T-helper 2 cell treated with Interferon-gamma antibody and Interleukin-4, amounts not matched to agents 5 μg/mL and 100 μg/mL, for 36 hours (primary cell): ENCODE measurements at regions not wholly inside any gene's neighbourhood (a gene's known extent, or its start where the extent isn't known, plus 50 kb on each side); places are given as distances from the start of the nearest gene placed in this dataset.

Experiments used
- DNase-seq: peaks from one replicate; pipeline ENCODE4 v3.0.0; 2021; ENCODE audit warnings: low spot score
- H3K27ac Mint-ChIP-seq: one replicate; pipeline ENCODE4 v1.8.0; 2021; ENCODE audit warnings: mild to moderate bottlenecking, mixed read lengths
- H3K27me3 Mint-ChIP-seq: one replicate; pipeline ENCODE4 v1.8.0; 2021; ENCODE audit warnings: low read depth, mixed read lengths
- H3K36me3 Mint-ChIP-seq: one replicate; pipeline ENCODE4 v1.8.0; 2021; ENCODE audit warnings: low read depth, mixed read lengths
- H3K4me1 Mint-ChIP-seq: one replicate; pipeline ENCODE4 v1.8.0; 2021; ENCODE audit warnings: low read depth, mixed read lengths
- H3K4me3 Mint-ChIP-seq: one replicate; pipeline ENCODE4 v1.8.0; 2022; ENCODE audit warnings: mild to moderate bottlenecking, moderate library complexity, mixed read lengths
- H3K9me3 Mint-ChIP-seq: one replicate; pipeline ENCODE4 v1.8.0; 2021; ENCODE audit warnings: mixed read lengths

DNA sequence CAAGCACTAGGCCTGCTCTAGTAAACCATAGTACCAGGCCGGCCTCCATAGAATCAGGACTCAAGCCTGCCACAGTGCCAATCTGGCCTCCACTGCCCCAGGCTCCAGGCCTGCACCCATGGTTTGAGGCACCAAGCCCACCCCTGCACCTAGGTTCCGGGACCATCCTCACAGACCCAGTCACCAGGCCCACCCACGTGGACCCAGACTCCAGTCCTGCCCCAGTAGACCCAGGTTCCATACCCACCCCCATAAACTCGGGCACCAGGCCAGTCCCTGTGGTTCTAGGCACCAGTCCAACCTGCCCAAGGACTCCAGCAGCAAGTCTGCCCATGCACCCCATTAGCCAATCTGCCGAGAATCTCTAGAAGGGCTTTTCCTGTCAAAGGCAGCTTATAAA, 501.8 kb upstream of the TMPO start:
- H3K27ac Mint-ChIP-seq = no peak overlapping the region
- H3K27me3 Mint-ChIP-seq = no peaks in the 10 kb centered on the region
- no peak overlapping the region for H3K4me3 Mint-ChIP-seq
- H3K9me3 Mint-ChIP-seq = no peaks in the 10 kb centered on the region
- DNase-seq = no peak
- H3K36me3 Mint-ChIP-seq = no peaks in the 10 kb centered on the region
- H3K4me1 Mint-ChIP-seq = no peaks in the 10 kb centered on the region

DNA sequence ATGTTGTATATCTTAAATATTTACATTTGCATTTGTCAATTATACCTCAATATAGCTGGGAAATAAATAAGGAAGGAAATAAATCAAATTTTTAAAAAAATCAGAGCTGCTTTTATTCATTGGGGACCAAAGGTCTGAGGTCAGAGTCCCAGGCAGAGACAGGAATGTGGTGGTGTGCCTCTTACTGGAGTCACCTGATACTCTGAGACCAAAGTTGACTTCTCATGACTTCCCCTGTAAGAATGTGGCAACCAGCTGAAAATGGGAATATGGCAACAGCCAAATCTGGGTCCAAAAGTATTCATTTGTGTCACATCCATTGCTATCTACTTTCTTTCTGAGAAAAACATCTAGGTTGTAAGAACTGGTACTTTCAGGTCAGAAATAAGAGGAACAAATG, 496.6 kb upstream of the TMPO start:
- no peak overlapping the region for H3K4me3 Mint-ChIP-seq
- DNase-seq = no peak
- H3K27me3 Mint-ChIP-seq = no peaks in the 10 kb centered on the region
- no peaks in the 10 kb centered on the region for H3K4me1 Mint-ChIP-seq
- H3K27ac Mint-ChIP-seq = no peak overlapping the region
- no peaks in the 10 kb centered on the region for H3K36me3 Mint-ChIP-seq
- H3K9me3 Mint-ChIP-seq = no peaks in the 10 kb centered on the region

GRCh38 chr12:98020376-98020775, 495.0 kb upstream of the TMPO start:
- no peaks in the 10 kb centered on the region for H3K36me3 Mint-ChIP-seq
- no peaks in the 10 kb centered on the region for H3K27me3 Mint-ChIP-seq

GRCh38 chr12:98022961-98023360, 492.4 kb upstream of the TMPO start:
- H3K4me1 Mint-ChIP-seq = no peaks in the 10 kb centered on the region

More at GRCh38 chr12:98020376-98020775, 495.0 kb upstream of the TMPO start:
- Mint-ChIP-seq H3K27ac (no peak overlapping the region), H3K4me1 (no peaks in the 10 kb centered on the region), H3K4me3 (no peak overlapping the region), H3K9me3 (no peaks in the 10 kb centered on the region)
- DNase-seq = no peak

DNA sequence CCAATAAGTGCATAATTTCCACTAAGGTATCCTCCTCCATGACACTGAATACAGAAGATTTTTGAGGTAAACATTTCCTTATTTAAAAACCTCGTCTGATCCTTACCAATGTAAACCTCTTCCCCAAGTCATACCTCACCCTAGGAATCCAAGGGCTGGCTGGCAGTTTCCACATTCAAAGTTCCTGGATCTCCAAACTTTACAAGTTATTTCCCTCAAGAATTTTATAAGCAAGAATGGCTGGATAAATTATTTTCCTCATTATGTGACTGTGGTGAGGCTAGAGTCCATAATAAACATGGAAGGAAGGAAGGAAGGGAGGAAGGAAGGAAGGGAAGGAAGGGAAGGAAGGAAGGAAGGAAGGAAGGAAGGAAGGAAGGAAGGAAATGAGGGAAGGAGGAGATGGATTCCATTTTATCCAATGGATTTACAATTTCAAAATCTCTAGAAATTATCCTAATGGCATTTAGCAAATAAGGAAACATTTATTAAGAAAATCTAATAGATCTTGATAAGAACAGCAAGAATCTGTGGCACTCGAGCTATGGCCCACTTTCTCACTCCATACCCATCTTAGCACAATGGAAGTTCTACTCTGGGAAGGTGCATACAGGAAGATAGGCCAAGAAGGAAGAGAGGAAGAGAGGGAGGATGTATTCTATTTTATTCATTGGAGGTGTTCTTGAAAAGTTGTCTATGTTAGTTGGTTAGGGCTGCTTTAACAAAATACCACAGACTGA, 477.8 kb upstream of the TMPO start:
- no peak overlapping the region for H3K4me3 Mint-ChIP-seq
- no peaks in the 10 kb centered on the region for H3K36me3 Mint-ChIP-seq
- H3K9me3 Mint-ChIP-seq = peaks cover 5% of the 10 kb centered on the region
- no peak overlapping the region for H3K27ac Mint-ChIP-seq
- no peaks in the 10 kb centered on the region for H3K27me3 Mint-ChIP-seq
- H3K4me1 Mint-ChIP-seq = no peaks in the 10 kb centered on the region
- no peak for DNase-seq

More at GRCh38 chr12:98022961-98023360, 492.4 kb upstream of the TMPO start:
- no peak for DNase-seq
- no peaks in the 10 kb centered on the region for H3K9me3 Mint-ChIP-seq
- no peak overlapping the region for H3K27ac Mint-ChIP-seq
- no peak overlapping the region for H3K4me3 Mint-ChIP-seq
- H3K36me3 Mint-ChIP-seq = no peaks in the 10 kb centered on the region
- H3K27me3 Mint-ChIP-seq = no peaks in the 10 kb centered on the region

DNA sequence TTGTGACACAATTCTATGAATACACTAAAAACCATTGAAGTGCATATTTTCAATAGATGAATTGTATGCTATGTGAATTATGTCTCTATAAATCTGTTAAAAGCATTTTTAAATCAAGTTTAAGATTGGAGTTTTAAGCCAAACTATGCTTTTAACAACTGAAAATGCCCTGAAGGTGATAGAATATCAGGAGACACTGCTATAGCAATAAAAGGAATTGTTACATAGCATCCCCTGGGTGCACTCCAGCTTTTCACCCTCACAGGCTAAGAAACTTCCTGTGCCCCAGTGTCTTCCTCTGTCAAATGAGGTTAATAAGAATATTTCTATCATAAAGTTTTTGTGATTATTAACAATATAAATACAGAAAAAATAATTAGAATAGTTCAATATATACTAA, 472.7 kb upstream of the TMPO start:
- Mint-ChIP-seq H3K4me3 (no peak overlapping the region), H3K27ac (no peak overlapping the region), H3K27me3 (no peaks in the 10 kb centered on the region), H3K4me1 (no peaks in the 10 kb centered on the region), H3K36me3 (no peaks in the 10 kb centered on the region), H3K9me3 (peaks cover 5% of the 10 kb centered on the region)
- DNase-seq = no peak

- H3K9me3 Mint-ChIP-seq = no peaks in the 10 kb centered on the region
- no peak overlapping the region for H3K4me3 Mint-ChIP-seq
- H3K27ac Mint-ChIP-seq = no peak overlapping the region
- DNase-seq = no peak
- H3K4me1 Mint-ChIP-seq = no peaks in the 10 kb centered on the region
- H3K27me3 Mint-ChIP-seq = no peaks in the 10 kb centered on the region
- no peaks in the 10 kb centered on the region for H3K36me3 Mint-ChIP-seq
Observed at GRCh38 chr12:98045395-98045794, 470.0 kb upstream of the TMPO start.

DNA sequence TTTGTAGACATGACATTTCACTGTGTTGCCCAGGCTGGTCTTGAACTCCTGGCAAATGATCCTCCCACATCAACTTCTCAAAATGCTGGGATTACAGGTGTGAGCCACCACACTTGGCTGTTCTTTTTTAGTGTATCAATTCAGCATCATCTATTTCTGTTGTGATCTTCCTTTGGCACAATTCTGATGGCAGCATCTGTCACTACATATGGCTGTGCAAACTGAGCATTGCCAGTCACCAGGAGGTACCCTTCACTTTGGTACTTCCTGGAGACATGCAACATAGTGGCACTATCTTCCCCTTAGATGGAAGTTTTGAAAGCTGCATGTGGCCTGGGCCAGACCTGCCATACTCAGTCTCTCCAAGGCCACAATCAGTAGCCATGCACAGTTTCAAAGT, 467.1 kb upstream of the TMPO start:
- Mint-ChIP-seq H3K9me3 (no peaks in the 10 kb centered on the region), H3K4me1 (no peaks in the 10 kb centered on the region), H3K27me3 (no peaks in the 10 kb centered on the region), H3K36me3 (no peaks in the 10 kb centered on the region), H3K27ac (no peak overlapping the region), H3K4me3 (no peak overlapping the region)
- DNase-seq = no peak

GRCh38 chr12:98053202-98053601, 462.2 kb upstream of the TMPO start:
- no peaks in the 10 kb centered on the region for H3K4me1 Mint-ChIP-seq

DNA sequence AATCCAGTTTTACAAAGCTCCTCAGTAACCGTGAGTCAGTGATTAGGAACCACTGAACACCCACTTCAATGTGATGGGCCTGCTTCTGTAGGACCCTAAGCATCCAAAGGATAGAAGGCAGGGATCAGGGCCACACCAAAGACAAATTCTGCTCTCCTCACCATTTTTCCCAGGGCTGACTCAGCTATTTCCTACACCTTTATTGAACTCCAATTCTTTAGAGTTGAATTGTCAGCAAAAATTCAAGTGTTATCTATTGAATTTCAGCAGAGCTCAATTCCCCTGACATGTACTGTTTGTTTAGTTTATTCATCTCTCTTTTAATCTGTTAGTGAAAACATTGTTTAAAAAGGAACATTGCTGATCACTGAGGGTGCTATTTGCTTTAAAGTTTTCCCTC, 457.7 kb upstream of the TMPO start:
- DNase-seq = no peak
- Mint-ChIP-seq H3K27ac (no peak overlapping the region), H3K36me3 (no peaks in the 10 kb centered on the region), H3K4me1 (no peaks in the 10 kb centered on the region), H3K9me3 (no peaks in the 10 kb centered on the region), H3K27me3 (no peaks in the 10 kb centered on the region), H3K4me3 (no peak overlapping the region)

More at GRCh38 chr12:98053202-98053601, 462.2 kb upstream of the TMPO start:
- Mint-ChIP-seq H3K36me3 (no peaks in the 10 kb centered on the region), H3K27me3 (no peaks in the 10 kb centered on the region), H3K27ac (no peak overlapping the region), H3K4me3 (no peak overlapping the region), H3K9me3 (no peaks in the 10 kb centered on the region)
- no peak for DNase-seq

DNA sequence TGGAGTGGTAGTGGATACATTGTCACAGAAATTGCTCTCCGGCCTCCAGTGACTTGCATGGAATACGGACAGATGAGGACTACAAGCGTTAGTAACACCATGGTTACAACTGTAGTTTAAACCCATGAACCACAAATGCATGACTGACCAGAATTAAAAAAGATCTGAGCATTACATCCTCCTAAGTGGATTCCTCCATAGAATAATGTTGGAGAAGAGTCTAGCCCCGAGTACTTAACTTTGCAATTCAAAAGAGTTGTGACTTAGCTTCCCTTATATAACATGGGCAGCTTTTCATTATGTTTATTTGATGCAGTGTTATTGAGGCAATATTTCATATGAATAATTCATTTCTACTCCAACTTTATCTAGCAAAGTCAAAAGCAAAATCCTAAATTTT, 457.2 kb upstream of the TMPO start:
- Mint-ChIP-seq H3K9me3 (no peaks in the 10 kb centered on the region), H3K4me3 (no peak overlapping the region), H3K27me3 (no peaks in the 10 kb centered on the region)

DNA sequence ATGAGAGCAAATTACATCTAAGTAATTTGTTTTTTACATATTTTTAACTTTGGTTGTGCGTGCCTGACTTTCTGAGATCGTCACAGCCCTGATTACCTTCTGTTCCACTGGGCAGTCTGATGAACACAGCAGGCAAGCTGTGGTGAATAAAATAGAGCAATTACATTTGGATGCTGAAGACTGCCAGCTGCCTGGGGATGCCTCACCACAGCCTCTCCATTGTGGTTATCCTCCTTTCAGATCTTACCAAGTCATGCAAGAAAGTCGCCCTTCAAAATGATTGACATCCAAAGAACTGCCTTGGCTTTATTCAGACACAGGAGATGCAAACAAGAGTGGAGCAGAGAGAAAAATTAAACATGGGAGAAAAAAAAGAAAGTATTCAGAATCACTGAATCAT, 456.6 kb upstream of the TMPO start:
- no peak overlapping the region for H3K4me3 Mint-ChIP-seq
- H3K4me1 Mint-ChIP-seq = no peaks in the 10 kb centered on the region
- H3K27ac Mint-ChIP-seq = no peak overlapping the region
- H3K36me3 Mint-ChIP-seq = no peaks in the 10 kb centered on the region
- no peaks in the 10 kb centered on the region for H3K9me3 Mint-ChIP-seq
- no peaks in the 10 kb centered on the region for H3K27me3 Mint-ChIP-seq
- DNase-seq = no peak

More for the DNA sequence above, 457.2 kb upstream of the TMPO start:
- H3K4me1 Mint-ChIP-seq = no peaks in the 10 kb centered on the region
- DNase-seq = no peak
- no peaks in the 10 kb centered on the region for H3K36me3 Mint-ChIP-seq
- H3K27ac Mint-ChIP-seq = no peak overlapping the region

GRCh38 chr12:98059659-98060343, 455.6 kb upstream of the TMPO start:
- no peak overlapping the region for H3K4me3 Mint-ChIP-seq
- H3K27ac Mint-ChIP-seq = no peak overlapping the region
- H3K36me3 Mint-ChIP-seq = no peaks in the 10 kb centered on the region
- H3K4me1 Mint-ChIP-seq = no peaks in the 10 kb centered on the region
- no peaks in the 10 kb centered on the region for H3K9me3 Mint-ChIP-seq
- no peaks in the 10 kb centered on the region for H3K27me3 Mint-ChIP-seq
- no peak for DNase-seq

- no peaks in the 10 kb centered on the region for H3K36me3 Mint-ChIP-seq
Observed at GRCh38 chr12:98060411-98060810, 455.0 kb upstream of the TMPO start.

More at GRCh38 chr12:98060411-98060810, 455.0 kb upstream of the TMPO start:
- Mint-ChIP-seq H3K9me3 (no peaks in the 10 kb centered on the region), H3K27ac (no peak overlapping the region), H3K27me3 (no peaks in the 10 kb centered on the region), H3K4me1 (no peaks in the 10 kb centered on the region), H3K4me3 (no peak overlapping the region)
- no peak for DNase-seq
